Lower leg skin (tissue), 4 donors: ENCODE measurements at regions not wholly inside any gene's neighbourhood (a gene's known extent, or its start where the extent isn't known, plus 50 kb on each side); places are given as distances from the start of the nearest gene placed in this dataset.

ENCODE experiments used
- DNase-seq, 2 donors: peaks; one replicate each; pipeline ENCODE4 v3.0.0-alpha.2; 2019; ENCODE audit warnings: low spot score in 2 of 2
- H3K4me3 ChIP-seq: fragments of 200-600 bp; sonication (generic); 2 replicates; pipeline ENCODE4 v1.5.1; 2017; ENCODE audit warnings: mild to moderate bottlenecking, low read depth; ENCODE audit not compliant: poor library complexity, severe bottlenecking
- POLR2A ChIP-seq, 2 donors: fragments of 450-650 bp; IDR thresholded peaks; one replicate each; pipeline ENCODE4 v1.6.1; 2016 to 2017; ENCODE audit warnings: antibody characterized with exemption in 2 of 2, mild to moderate bottlenecking in 1 of 2, moderate library complexity in 1 of 2
- WGBS, 2 donors: methylation state at CpG; one replicate each; pipeline ENCODE4 v1.1.5; 2018; 5-methylcytosine and 5-hydroxymethylcytosine counted together
- intact Hi-C: fragments of 100-400 bp; cut with DNase I; formaldehyde crosslinking; loops from one replicate; pipeline ENCODE4 v1.15.0; 2023; ENCODE audit warnings: low total_unique reads
- TF ChIP-seq, protein P1 (sequence below), 3 donors: fragments of 450-650 bp; IDR thresholded peaks; one replicate each; pipeline ENCODE4 v1.5.1; 2016; ENCODE audit warnings: antibody characterized with exemption in 3 of 3, mild to moderate bottlenecking in 3 of 3, moderate library complexity in 2 of 3

GRCh38 chr22:48147831-48148230, 1385.4 kb downstream of the TBC1D22A start:
- TF ChIP-seq POLR2A (IDR thresholded peaks at IDR 0.05): no peak
- TF ChIP-seq, protein P1, sequence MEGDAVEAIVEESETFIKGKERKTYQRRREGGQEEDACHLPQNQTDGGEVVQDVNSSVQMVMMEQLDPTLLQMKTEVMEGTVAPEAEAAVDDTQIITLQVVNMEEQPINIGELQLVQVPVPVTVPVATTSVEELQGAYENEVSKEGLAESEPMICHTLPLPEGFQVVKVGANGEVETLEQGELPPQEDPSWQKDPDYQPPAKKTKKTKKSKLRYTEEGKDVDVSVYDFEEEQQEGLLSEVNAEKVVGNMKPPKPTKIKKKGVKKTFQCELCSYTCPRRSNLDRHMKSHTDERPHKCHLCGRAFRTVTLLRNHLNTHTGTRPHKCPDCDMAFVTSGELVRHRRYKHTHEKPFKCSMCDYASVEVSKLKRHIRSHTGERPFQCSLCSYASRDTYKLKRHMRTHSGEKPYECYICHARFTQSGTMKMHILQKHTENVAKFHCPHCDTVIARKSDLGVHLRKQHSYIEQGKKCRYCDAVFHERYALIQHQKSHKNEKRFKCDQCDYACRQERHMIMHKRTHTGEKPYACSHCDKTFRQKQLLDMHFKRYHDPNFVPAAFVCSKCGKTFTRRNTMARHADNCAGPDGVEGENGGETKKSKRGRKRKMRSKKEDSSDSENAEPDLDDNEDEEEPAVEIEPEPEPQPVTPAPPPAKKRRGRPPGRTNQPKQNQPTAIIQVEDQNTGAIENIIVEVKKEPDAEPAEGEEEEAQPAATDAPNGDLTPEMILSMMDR (IDR thresholded peaks at IDR 0.05): no peak
- intact Hi-C loops: no loop called here
- H3K4me3 ChIP-seq: no peak overlapping the region
- no peak for DNase-seq
- WGBS, 2 donors: 83 to 86% methylated on average over 9 of the region's 9 CpGs

GRCh38 chr22:48147404-48147803, 1385.0 kb downstream of the TBC1D22A start:
- intact Hi-C loops: no loop called here
- 17 to 38% methylated on average over 4 of the region's 4 CpGs for WGBS, 2 donors
- DNase-seq: no peak
- TF ChIP-seq, protein P1 (IDR thresholded peaks at IDR 0.05): no peak
- no peak for TF ChIP-seq POLR2A (IDR thresholded peaks at IDR 0.05)
- H3K4me3 ChIP-seq: no peak overlapping the region

DNA sequence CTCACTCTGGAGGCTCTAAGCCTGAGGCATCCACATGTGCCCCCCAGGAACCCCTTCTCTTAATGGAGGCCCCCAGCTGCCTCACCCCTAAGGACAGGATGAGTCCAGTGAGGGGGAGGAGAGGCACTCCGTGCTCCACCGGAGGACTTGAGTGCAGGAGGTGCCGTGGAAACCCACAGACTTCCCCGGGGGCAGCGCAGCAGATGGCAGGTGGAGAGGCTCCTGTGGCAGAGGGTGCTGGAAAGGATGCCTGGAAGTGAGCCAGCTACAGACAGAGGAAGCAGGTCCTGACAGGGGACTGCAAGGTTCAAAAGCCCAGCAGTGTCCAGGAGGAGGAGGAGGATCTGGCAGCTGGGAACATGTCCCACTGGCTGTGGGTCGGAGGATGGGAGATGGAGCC, 1384.0 kb downstream of the TBC1D22A start:
- TF ChIP-seq POLR2A (IDR thresholded peaks at IDR 0.05): no peak
- no peak overlapping the region for H3K4me3 ChIP-seq
- 49 to 54% methylated on average over 6 of the region's 6 CpGs for WGBS, 2 donors
- DNase-seq: peak in 1 of 2 donors; percentile 36
- intact Hi-C loops: no loop called here

GRCh38 chr22:48145738-48146137, 1383.3 kb downstream of the TBC1D22A start:
- TF ChIP-seq, protein P1 (IDR thresholded peaks at IDR 0.05): no peak
- no peak for TF ChIP-seq POLR2A (IDR thresholded peaks at IDR 0.05)
- no peak overlapping the region for H3K4me3 ChIP-seq
- no peak for DNase-seq
- WGBS, 2 donors: 53 to 64% methylated on average over 7 of the region's 7 CpGs
- intact Hi-C loops: no loop called here

DNA sequence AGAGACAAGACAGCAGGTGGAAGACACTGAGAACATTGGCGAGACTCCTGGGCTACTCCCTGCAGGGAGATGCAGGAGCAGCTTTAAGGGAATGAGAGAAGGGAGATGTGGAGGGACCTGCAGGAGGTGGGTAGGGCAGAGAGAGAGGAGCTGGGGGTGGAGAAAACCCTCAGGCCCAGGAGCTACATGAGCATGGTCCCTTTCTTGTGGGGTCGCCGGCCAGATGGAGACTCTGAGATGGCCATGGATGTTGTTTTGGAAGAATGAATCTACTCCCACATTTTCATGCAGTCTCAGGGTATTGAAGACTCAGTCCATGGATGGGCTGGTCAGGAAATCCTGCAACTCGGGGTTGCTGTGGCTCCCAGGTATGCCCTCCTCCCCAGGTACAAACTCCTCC, 1381.9 kb downstream of the TBC1D22A start:
- no peak for DNase-seq
- intact Hi-C loops: no loop called here
- TF ChIP-seq POLR2A (IDR thresholded peaks at IDR 0.05): no peak
- TF ChIP-seq, protein P1 (IDR thresholded peaks at IDR 0.05): no peak
- no peak overlapping the region for H3K4me3 ChIP-seq
- WGBS, 2 donors: 93 to 96% methylated on average over 4 of the region's 4 CpGs

DNA sequence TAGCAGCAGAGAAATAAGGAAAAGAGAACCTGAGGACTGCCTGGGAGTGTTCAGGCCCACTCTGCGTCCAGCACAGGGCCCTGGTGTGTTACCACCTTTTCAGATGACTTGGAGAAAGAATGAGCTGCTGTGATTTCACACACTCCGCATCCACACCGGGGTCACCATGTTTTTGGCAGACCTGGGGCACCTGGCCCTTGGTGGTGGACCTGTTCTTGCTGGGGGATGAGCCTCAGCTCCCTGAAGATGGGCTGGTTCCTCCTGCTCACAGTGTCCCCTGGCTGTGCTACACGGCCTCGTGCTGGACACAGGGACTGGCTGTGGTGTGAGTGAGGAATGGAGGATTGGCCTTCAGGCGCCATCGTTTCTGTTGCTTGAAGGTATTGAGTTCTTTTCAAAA, 1381.4 kb downstream of the TBC1D22A start:
- no peak overlapping the region for H3K4me3 ChIP-seq
- peak in 1 of 2 donors; percentile 37 for DNase-seq
- 88 to 93% methylated on average over 7 of the region's 7 CpGs for WGBS, 2 donors
- TF ChIP-seq, protein P1 (IDR thresholded peaks at IDR 0.05): no peak
- TF ChIP-seq POLR2A (IDR thresholded peaks at IDR 0.05): no peak
- intact Hi-C loops: no loop called here
